BLaER1 treated with 17β-estradiol and CSF1 and Interleukin-3, amounts not matched to agents 10 nM and 100 nM (cell line): ENCODE measurements at regions not wholly inside any gene's neighbourhood (a gene's known extent, or its start where the extent isn't known, plus 50 kb on each side); places are given as distances from the start of the nearest gene placed in this dataset.

Source experiments
- H3K27ac ChIP-seq, 11 experiments: shearing (Covaris generic); formaldehyde crosslinking; 2 replicates each; pipeline ENCODE4 v1.8.1; 2022
- H3K27me3 ChIP-seq, 11 experiments: shearing (Covaris generic); formaldehyde crosslinking; 2 replicates each; pipeline ENCODE4 v1.8.1; 2022
- H3K36me3 ChIP-seq, 11 experiments: shearing (Covaris generic); formaldehyde crosslinking; 2 replicates each; pipeline ENCODE4 v1.8.1; 2022
- H3K4me1 ChIP-seq, 10 experiments: shearing (Covaris generic); formaldehyde crosslinking; 2 replicates each; pipeline ENCODE4 v1.8.1; 2022
- H3K4me2 ChIP-seq, 11 experiments: shearing (Covaris generic); formaldehyde crosslinking; 2 replicates each; pipeline ENCODE4 v1.8.1; 2022
- H3K4me3 ChIP-seq, 10 experiments: shearing (Covaris generic); formaldehyde crosslinking; 2 replicates each; pipeline ENCODE4 v1.8.1; 2022
- H3K9ac ChIP-seq, 11 experiments: shearing (Covaris generic); formaldehyde crosslinking; 2 replicates each; pipeline ENCODE4 v1.8.1; 2022
- H3K9me3 ChIP-seq, 11 experiments: shearing (Covaris generic); formaldehyde crosslinking; replicated peaks in 1 of 11; 2 replicates each; pipeline ENCODE4 v1.8.1; 2022
- H4K20me1 ChIP-seq, 11 experiments: shearing (Covaris generic); formaldehyde crosslinking; 2 replicates each; pipeline ENCODE4 v1.8.1; 2022
- Cebpa-rat ChIP-seq, 11 experiments: shearing (Covaris generic); IDR thresholded peaks; 2 replicates each; pipeline ENCODE4 v1.8.1; 2022

DNA sequence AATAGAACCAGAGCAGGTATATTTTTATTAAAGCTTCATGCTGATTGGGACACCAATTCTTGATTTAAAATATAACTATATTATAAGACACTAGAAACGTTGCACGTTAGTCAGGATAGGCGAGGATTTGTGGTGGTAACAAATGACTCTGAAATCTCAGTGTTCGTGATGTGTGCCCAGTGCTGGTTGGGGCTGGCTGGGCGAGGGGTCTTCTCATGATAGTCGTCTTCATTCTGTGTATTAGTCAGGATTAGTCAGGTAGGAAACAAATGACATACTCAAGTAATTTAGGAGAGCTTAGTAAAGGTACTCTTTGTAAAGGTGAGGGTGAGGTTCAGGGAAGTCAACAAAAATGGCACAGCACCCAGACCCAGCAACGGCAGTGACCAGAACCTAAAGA is 73.9 kb upstream of the HIF1A start:
- H3K4me1 ChIP-seq: peaks cover 0 to 25% (median 0%) of the 10 kb centered on the region in 10 experiments; a peak in 6 of 20 replicates
- no peak overlapping the region for H3K4me3 ChIP-seq
- peaks cover 0 to 7% (median 0%) of the 10 kb centered on the region in 11 experiments; a peak in 3 of 22 replicates for H3K9me3 ChIP-seq
- no peaks in the 10 kb centered on the region for H3K27me3 ChIP-seq
- no peaks in the 10 kb centered on the region for H3K36me3 ChIP-seq
- TF ChIP-seq Cebpa-rat (IDR thresholded peaks at IDR 0.05): no peak
- H4K20me1 ChIP-seq: no peaks in the 10 kb centered on the region
- H3K27ac ChIP-seq: no peak overlapping the region
- H3K4me2 ChIP-seq: no peak overlapping the region
- no peak overlapping the region for H3K9ac ChIP-seq

- Histone ChIP-seq H3K4me2 (no peak overlapping the region), H3K27ac (no peak overlapping the region), H3K9ac (no peak overlapping the region), H3K27me3 (no peaks in the 10 kb centered on the region), H4K20me1 (no peaks in the 10 kb centered on the region), H3K9me3 (peaks cover 0 to 7% (median 0%) of the 10 kb centered on the region in 11 experiments; a peak in 3 of 22 replicates), H3K36me3 (no peaks in the 10 kb centered on the region), H3K4me3 (no peak overlapping the region), H3K4me1 (peaks cover 0 to 25% (median 0%) of the 10 kb centered on the region in 10 experiments; a peak in 6 of 20 replicates)
- no peak for TF ChIP-seq Cebpa-rat (IDR thresholded peaks at IDR 0.05)
Measured at GRCh38 chr14:61622051-61622450, 73.3 kb upstream of the HIF1A start.

GRCh38 chr14:61623927-61624326 is 71.4 kb upstream of the HIF1A start:
- no peaks in the 10 kb centered on the region for H4K20me1 ChIP-seq
- H3K36me3 ChIP-seq: no peaks in the 10 kb centered on the region
- H3K9me3 ChIP-seq: peaks cover 0 to 7% (median 0%) of the 10 kb centered on the region in 11 experiments; a peak in 3 of 22 replicates
- H3K27ac ChIP-seq: no peak overlapping the region
- H3K4me2 ChIP-seq: no peak overlapping the region
- H3K9ac ChIP-seq: no peak overlapping the region
- H3K27me3 ChIP-seq: no peaks in the 10 kb centered on the region
- TF ChIP-seq Cebpa-rat (IDR thresholded peaks at IDR 0.05): no peak
- H3K4me3 ChIP-seq: no peak overlapping the region
- peaks cover 0 to 26% (median 0%) of the 10 kb centered on the region in 10 experiments; a peak in 6 of 20 replicates for H3K4me1 ChIP-seq

DNA sequence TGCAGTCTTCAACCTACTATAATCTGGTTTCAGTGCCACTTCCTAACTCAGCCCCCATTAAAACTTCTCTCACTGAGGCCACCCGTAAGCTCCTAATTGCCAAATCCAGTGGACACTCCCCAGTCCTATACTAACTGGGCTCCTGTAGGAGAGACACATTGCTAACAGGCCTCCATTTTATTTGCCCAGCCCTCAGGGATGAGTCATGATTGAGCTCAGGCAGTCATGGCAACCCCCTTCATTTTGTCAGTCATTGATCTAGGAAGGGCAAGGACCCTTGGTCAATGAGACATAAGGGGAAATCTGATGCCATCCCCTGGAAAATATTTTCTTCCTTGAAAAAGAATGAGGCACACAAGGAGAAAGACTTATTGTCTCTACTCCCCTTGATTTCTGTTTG is 70.1 kb upstream of the HIF1A start:
- Histone ChIP-seq H3K27ac (no peak overlapping the region), H3K4me1 (peaks cover 0 to 23% (median 0%) of the 10 kb centered on the region in 10 experiments; a peak in 6 of 20 replicates), H3K9ac (no peak overlapping the region), H3K4me2 (peak overlapping the region in 1 of 11 experiments; percentile 1; a peak in 1 of 22 replicates), H3K36me3 (no peaks in the 10 kb centered on the region), H3K27me3 (no peaks in the 10 kb centered on the region), H3K4me3 (no peak overlapping the region), H4K20me1 (no peaks in the 10 kb centered on the region), H3K9me3 (peaks cover 0 to 7% (median 0%) of the 10 kb centered on the region in 11 experiments; a peak in 3 of 22 replicates)
- TF ChIP-seq Cebpa-rat (IDR thresholded peaks at IDR 0.05): no peak

DNA sequence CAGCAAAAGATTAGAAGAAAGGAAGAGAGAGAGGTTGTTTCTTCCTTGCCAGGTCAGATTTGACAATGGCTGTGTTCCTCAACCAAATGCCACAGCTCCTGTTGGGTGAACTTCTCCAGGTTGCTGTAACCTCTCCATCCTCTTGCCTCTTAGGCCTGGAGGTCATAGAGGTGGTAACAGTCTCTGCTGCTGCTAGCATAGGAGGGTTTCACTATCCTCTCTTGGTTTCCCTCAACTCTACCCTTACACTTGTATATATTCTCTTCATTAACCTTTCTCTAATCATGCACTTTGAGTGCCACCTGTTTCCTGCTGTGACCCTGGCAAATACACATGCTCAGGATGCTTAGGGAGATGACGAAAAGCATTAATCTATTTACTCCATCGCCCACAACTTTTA is 67.7 kb upstream of the HIF1A start:
- Histone ChIP-seq H4K20me1 (no peaks in the 10 kb centered on the region), H3K27ac (no peak overlapping the region), H3K27me3 (no peaks in the 10 kb centered on the region), H3K36me3 (no peaks in the 10 kb centered on the region), H3K4me3 (no peak overlapping the region), H3K9me3 (peaks cover 0 to 5% (median 0%) of the 10 kb centered on the region in 11 experiments; a peak in 3 of 22 replicates), H3K9ac (no peak overlapping the region), H3K4me2 (0 out of 22 replicates have a peak overlapping the region, but pooled peaks of 1 of the 11 experiments have one; percentile 2), H3K4me1 (peaks cover 0 to 14% (median 0%) of the 10 kb centered on the region in 10 experiments; a peak in 3 of 20 replicates)
- TF ChIP-seq Cebpa-rat (IDR thresholded peaks at IDR 0.05): no peak

- H3K36me3 ChIP-seq: no peaks in the 10 kb centered on the region
- H3K27ac ChIP-seq: no peak overlapping the region
- TF ChIP-seq Cebpa-rat (IDR thresholded peaks at IDR 0.05): no peak
- no peak overlapping the region for H3K9ac ChIP-seq
- peaks cover 0 to 14% (median 0%) of the 10 kb centered on the region in 10 experiments; a peak in 3 of 20 replicates for H3K4me1 ChIP-seq
- H3K4me3 ChIP-seq: no peak overlapping the region
- H3K27me3 ChIP-seq: no peaks in the 10 kb centered on the region
- no peaks in the 10 kb centered on the region for H4K20me1 ChIP-seq
- 0 out of 22 replicates have a peak overlapping the region, but pooled peaks of 2 of the 11 experiments have one; percentile 2 to 10 for H3K4me2 ChIP-seq
- no peaks in the 10 kb centered on the region for H3K9me3 ChIP-seq
Measured at GRCh38 chr14:61628016-61628725, 67.1 kb upstream of the HIF1A start.

DNA sequence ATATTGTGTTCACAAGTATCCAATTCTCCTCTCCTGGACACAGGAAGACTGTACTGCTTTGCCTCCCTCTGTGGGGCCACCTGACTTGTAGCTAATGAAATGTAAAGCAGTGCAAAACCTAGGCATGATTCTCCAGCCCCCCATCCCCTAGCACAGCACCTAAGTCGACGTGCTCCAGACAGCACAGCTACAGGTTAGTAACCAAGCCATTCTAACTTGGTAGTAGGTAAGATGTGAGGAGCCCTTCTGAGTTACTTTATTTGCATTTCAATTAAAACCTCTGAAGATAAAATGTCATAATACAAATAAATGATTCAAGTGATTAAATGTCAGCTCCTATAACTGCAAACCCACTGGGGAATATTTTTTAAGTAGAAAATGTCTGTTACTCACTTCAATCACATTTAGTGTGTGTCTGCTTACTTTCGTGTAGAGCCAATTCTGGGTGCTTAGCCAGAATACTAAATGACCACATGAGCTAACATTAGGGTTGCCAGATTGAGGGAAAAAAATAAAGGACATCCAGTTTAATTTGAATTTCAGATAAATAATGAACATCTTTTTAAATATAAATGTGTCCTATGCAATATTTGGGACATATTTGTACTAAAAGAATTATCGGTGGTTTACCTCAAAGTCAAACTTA is 64.8 kb upstream of the HIF1A start:
- no peaks in the 10 kb centered on the region for H4K20me1 ChIP-seq
- no peak overlapping the region for H3K4me2 ChIP-seq
- H3K9me3 ChIP-seq: no peaks in the 10 kb centered on the region
- H3K36me3 ChIP-seq: no peaks in the 10 kb centered on the region
- no peak overlapping the region for H3K27ac ChIP-seq
- no peaks in the 10 kb centered on the region for H3K27me3 ChIP-seq
- TF ChIP-seq Cebpa-rat (IDR thresholded peaks at IDR 0.05): no peak
- peaks cover 0 to 10% (median 0%) of the 10 kb centered on the region in 10 experiments; a peak in 4 of 20 replicates for H3K4me1 ChIP-seq
- H3K9ac ChIP-seq: no peak overlapping the region
- H3K4me3 ChIP-seq: no peak overlapping the region

DNA sequence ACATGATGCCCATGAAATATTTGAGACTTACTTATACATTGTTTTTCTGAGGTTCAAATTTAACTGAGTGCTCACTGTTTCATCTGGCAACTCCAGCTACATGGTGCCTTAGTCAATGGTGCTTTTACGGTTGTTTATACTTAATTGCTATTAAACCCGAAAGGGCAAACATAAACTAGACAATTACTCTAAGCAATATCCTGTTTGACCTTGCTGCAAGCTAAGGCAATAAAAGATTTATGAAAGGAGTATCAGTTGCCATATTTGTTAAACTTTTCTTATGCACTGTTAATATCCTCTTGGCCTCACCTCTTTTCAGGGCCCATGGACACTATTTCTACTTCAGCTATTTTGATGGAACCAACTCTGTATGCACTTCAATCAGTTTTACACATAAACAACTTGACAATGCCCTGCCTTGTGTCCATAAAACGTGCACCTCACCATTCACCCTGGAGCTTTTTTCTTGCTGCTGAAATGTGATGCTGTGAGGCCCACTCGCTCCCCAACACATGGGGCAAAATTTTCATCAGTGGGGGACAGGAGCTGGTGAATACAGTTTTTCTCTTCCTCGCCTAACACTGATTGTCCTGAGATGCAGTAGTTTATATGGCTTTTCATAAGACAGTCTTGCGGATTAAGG is 64.1 kb upstream of the HIF1A start:
- Histone ChIP-seq H3K9ac (no peak overlapping the region), H3K27ac (no peak overlapping the region), H3K4me3 (no peak overlapping the region), H3K4me1 (peaks cover 0 to 16% (median 0%) of the 10 kb centered on the region in 10 experiments; a peak in 5 of 20 replicates), H3K4me2 (no peak overlapping the region), H3K9me3 (no peaks in the 10 kb centered on the region), H3K27me3 (no peaks in the 10 kb centered on the region), H3K36me3 (no peaks in the 10 kb centered on the region), H4K20me1 (no peaks in the 10 kb centered on the region)
- no peak for TF ChIP-seq Cebpa-rat (IDR thresholded peaks at IDR 0.05)

- Histone ChIP-seq H3K4me1 (peaks cover 0 to 27% (median 0%) of the 10 kb centered on the region in 10 experiments; a peak in 5 of 20 replicates), H3K4me3 (no peak overlapping the region), H3K9ac (no peak overlapping the region), H4K20me1 (no peaks in the 10 kb centered on the region), H3K27me3 (no peaks in the 10 kb centered on the region), H3K36me3 (no peaks in the 10 kb centered on the region), H3K9me3 (no peaks in the 10 kb centered on the region), H3K27ac (no peak overlapping the region), H3K4me2 (no peak overlapping the region)
- no peak for TF ChIP-seq Cebpa-rat (IDR thresholded peaks at IDR 0.05)
Measured at GRCh38 chr14:61632401-61632800, 62.9 kb upstream of the HIF1A start.
